NCI-H345 (cell line): ENCODE measurements at regions not wholly inside any gene's neighbourhood (a gene's known extent, or its start where the extent isn't known, plus 50 kb on each side); places are given as distances from the start of the nearest gene placed in this dataset.

Experiments used
- DNase-seq: peaks from one replicate; lab custom pipeline; 2025; lab: John Stamatoyannopoulos, UW

DNA sequence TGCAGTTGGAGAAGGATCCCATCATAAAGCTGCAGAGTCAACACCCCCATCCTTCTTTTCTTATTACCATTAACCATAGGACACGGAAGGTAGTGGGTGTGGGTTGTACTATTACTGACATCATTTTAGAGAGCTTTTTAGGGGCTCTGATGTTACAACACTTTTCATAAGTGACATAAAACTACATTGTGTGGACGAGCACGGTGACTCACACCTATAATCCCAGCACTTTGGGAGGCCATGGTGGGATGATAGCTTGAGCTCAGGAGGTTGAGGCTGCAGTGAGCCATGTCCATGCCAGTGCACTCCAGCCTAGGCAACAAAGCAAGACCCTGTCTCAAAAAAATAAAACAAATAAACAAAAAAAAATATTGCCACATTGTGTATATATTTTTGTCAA is 167.1 kb downstream of the DUSP6 start:
- DNase-seq = no peak

DNA sequence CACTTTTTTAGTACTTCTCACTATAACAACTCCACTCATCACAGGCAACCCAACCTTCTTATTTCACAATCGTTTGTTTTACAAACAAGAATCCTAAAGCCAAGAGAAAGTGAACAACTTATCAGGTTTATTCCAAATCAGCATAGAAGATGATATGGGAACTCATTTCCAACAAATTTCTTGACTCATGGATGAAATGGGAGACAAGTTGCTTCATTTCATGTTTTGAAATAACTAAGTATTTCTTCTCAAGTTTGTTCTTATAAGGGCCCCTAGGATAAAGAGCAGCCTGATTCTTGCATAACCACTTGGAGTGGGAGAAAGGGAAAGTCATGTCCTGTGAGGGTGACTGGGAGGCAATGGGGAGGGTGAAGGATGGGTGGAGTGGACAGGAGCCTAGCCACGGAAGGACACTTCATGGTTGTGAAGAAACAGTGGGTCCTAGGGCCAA is 168.3 kb downstream of the DUSP6 start:
- no peak for DNase-seq

DNA sequence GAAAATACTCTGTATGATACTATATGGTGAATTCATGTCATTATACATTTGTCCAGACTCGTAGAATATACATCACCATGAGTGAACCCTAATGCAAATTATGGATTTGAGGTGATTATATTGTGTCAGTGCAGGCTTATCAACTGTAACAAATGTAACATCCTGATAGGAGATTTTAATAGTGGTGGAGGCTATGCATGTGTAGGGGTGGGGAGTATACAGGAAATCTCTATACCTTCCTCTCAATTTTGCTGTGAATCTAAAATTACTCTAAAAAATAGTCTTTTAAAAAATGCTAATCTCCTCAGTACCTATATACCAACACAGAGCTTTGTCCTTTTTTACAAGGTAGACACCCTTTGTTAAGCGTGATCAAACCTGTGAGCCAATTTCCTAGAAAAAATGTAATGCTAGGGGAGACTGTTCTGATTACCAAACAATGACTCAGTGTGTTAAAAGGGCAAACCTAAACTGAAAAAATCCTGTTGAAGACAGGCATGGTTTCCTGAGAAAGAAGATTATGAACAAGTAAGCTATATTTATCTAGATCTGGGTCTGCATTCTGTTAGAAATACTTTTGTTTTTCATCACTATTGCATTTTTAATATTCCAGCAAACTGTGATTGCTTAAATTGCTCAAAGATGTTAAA is 170.9 kb downstream of the DUSP6 start:
- no peak for DNase-seq

DNA sequence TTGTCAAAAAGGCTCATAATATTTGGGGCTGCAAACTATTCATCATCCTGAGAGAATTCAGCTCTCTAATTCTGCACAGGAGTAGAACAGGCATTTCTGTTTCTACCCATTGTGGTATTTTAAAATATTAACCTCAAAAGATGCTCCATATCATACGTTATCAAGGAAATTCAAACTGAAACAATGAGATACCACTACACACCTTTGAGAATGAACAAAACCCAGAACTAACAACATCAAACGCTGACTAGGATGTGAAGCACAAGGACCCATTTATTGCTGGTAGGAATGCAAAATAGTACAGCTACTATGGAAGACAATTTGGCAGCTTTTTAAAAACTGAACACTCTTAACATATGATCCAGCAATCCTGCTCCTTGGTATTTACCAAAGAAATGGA is 171.8 kb downstream of the DUSP6 start:
- DNase-seq = no peak

DNA sequence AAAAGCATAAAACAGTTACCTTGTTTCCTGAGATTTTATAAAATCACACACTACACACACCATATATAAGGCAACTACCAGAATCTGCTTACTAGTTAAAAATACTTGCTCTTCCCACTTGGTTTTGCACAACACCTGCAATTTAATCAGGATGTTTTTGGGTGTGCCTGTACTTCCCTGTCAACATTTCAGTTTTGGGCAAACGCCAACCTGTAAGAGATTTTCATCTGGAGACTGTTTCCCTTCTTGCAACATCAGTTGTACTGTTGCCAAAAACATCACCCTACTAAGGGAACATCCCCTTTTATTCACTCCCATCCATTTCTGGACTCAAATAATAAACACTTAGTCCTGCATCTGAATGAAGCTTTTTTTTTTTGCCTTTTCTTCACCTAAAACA is 172.3 kb downstream of the DUSP6 start:
- peak; percentile 75 for DNase-seq

DNA sequence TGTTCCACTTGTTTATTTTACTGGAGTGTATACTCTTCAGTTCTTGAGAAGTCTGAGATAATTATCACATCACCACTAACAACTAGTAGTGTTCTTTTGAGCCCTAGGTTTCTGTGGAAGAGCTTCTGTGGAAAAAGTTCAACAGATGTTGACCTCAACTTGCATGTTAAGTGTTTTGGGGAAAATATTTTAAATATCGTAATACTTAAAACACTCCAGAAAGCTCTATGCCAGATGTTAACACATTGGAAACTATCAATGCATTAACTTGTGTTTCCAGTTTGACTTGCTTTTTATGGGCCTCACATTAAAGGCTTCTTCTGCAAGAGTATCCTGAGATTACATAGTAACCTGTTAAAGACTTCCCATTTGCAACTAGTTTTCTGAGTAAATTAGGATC is 173.1 kb downstream of the DUSP6 start:
- no peak for DNase-seq

DNA sequence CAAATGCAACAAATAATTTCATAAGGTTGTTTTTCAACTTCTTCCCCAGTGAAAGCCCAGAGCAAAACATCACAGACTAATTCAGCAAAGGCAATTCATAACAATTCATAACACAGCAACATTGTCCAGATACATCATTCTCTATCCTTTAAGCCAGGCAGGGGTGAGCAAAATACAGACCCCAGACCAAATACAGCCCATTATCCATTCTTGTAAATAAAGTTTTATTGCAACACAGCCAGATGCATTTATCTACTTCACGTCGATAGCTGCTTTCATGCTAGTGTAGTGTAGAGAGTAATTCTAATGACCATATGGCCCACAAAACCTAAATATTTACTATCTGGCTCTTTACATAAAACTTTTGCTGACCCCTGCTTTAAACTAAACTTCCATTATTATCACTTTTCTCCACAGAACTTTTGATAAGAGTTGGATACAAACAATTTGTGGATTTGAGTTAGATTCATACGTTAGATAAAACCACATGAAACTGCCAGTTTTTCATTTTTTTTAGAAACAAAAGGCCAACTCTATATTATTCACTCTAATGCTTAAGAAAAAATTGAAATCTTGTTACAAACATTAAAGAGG is 174.4 kb downstream of the DUSP6 start:
- no peak for DNase-seq

DNA sequence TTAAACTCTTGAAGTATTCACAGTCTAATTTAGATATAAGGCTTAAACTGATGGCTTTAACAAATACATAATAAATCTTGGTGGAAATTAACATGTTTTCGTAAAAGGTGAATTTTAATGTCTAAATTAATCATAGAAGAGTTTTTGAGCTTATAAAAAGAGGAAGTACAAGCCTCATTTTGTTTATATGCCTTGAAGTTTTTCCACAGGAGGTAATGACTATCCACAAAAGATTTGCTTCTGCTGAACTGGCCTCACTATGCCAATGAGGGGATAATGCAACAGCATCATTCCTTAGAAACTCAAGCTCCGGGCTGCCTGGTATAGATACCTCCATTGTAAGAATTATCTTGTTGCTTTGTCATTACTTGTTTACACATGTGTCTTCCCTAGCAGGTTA is 175.6 kb downstream of the DUSP6 start:
- no peak for DNase-seq

DNA sequence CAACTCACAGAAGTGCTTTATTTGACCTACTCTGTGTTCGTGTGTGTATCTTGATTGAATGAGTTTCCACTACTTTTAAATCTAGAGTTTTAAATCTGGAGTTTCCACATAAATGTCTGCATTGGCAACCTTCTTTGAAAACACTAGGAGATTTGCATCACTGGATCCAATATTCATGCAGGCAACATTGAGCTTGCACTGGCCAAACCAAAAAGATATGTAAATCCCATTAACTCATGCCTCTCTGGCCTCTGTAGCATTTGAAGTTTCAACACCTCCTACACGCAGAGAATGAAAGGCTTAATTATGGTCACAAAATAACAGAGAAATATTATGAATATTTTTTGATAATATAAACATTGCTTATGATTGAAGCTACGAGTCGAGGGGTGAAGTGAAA is 178.6 kb downstream of the DUSP6 start:
- no peak for DNase-seq

DNA sequence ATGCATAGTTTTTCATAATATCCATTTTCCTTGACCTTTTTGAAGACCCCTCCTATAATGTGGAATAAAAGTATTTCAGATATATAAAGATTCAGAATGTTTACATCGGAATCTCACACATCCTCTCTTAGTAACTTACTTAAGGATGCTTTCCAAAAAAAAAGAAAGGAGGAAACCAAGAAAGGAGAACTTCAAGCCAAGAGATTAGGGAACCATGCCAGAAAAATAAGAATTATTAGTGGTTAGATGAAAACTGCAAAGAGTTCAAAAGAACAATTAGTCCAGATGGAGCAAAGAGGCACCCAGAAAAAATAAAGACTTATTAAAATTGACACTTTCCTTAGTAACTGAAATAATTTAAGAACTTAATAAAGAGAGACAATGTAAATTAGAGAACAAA is 179.2 kb downstream of the DUSP6 start:
- no peak for DNase-seq

DNA sequence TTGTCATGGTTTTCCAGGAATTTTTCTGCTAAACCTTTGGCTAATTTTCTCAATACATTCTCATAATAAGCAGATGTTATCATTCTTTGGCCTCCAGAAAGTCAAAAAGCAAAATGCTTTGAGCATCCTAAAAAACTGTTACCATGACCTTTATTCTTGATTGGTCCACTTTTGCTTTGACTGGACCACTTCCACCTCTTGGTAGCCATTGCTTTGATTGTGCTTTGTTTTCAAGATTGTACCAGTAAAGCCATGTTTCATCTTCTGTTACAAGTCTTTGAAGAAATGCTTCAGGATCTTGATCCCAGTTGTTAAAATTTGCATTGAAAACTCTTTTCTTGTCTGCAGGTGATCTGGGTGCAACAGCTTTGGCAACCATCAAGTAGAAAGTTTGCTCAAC is 180.1 kb downstream of the DUSP6 start:
- no peak for DNase-seq

DNA sequence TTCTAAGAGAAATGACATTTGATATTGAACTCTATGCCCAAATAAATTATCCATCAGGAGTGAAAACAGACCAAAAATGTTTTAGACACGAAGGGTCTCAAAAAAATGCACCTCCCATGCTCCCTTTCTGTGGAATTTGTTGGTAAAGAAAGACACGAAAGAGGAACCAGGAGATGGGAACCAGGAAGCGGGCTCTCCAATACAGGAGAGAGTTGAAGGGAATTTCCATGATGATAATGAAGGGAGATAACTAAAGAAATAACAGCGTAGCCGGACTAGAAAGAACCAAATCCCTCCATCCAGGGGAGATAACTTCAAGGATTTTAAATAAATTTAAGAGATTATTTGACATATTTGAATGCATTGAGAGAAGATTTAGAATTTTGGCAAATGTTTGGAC is 183.0 kb downstream of the DUSP6 start:
- no peak for DNase-seq

DNA sequence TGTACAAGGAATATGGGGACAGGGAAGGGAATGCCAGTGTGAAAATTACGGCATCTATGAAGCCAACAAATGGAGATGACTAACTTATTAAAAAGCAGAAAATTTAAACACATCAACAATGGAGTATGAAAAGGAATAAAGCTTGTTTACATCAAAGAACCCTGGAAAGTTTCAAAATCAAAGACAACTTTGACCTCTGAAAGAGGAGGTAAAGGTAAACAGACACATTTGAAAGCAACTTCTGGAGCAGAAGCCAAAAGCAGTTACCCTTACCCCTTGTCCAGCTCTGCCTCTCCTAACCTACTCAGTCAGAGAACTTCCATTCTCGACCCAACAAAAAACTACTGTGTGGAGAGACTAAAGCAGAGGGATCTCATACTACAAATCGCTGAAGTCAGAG is 184.3 kb downstream of the DUSP6 start:
- no peak for DNase-seq

DNA sequence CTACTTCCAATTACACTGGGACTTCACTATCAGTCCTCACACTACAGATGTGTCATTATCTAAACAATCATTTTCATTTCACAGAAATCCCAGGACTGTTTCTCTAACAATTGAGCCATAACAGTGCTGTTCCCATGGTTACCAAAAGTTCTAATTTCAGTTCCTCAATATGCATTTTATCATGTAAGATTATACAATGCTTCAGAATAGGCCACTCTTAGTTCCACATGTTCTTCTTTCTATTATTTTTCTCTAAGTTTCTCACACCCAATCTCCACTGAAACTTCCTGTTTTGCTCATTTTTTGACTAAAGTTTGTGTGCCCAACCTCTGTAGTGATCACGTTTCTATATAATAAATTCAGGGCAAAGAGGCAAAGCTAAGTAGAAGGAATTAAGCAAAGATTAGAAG is 185.8 kb downstream of the DUSP6 start:
- no peak for DNase-seq

DNA sequence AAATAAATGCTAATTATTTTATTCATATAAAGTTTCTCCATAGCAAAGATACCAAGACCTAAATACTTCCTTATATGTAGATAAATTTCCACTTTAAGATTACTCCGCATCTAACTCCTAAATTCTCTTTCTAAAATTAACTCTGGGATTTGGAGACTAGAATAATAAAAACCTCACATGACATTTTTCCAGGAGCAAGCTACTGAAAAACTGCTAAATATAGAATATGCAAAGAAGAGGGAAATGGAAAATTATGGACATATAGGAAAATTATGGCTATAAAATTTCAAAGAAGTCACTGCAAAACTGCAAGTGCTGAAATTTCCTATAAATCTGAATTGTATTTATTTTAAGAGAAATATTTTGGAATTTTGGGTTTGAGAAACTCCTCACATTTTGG is 186.2 kb downstream of the DUSP6 start:
- no peak for DNase-seq

DNA sequence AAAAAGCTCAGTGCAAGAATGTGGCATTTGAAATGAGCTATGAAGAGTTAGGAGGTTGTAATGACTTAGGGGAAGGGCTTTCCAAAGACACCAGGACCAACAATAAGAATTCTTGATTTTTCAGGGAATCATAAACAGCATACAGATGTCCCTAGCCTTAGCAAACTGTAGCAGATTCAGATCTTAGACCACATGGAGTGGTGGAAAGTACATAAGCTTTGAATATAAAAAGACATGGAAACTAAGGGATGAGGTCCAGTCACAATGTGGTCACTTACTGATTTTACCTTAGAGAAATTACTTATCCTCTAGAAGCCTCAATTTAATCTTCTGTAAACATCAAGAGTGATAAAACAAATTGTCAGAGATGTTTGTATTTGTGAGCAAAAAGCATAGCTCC is 186.6 kb downstream of the DUSP6 start:
- no peak for DNase-seq

DNA sequence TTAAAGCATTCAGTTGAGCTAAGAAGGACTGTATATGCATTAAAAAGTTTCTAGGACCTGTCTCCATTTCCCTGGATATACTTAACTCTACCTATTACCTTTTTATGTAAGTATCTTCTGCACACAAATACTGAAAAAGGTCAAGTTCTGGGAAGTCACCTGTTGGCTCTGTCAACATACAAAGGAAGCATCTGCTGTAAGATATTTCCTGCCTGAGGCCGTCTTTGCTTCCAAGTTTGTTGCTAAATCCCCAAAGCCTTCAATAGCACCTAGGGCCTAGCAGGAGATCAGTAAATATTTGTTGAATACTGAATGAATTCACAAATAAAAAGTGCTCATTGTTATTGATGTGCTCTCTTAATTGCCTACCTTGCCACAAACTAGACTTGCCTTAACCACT is 188.4 kb downstream of the DUSP6 start:
- DNase-seq = no peak

DNA sequence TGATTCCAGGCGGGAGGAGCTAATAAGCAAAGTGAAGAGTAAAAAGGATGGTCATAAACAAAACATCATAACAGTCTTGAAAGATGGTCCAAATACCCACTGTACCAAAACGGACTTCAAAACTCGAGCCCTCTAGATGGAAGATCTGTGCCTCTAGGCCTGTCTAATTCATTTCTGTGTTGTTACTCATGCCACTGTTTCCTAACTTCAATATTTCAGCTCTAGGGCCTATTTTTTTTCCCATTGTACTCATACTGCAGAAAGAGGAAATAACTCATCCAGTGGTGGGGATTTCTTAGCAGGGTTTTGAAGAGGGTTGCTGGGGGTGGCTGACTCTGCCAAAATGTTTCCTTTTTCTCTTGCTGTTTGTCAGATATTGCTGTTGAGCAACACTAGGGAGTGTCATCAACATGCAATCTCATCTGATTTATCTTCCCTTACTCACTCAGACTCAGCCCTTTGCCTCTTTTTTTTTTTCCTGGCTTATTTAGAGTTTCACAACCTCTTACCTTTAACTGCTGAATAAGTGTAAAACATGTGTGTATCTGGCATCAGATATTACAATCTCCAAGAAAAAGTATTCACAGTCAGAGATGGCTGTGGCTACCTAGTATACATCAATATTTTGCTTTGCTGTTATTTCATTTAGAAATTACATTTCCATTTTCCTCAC is 189.6 kb downstream of the DUSP6 start:
- DNase-seq = no peak

DNA sequence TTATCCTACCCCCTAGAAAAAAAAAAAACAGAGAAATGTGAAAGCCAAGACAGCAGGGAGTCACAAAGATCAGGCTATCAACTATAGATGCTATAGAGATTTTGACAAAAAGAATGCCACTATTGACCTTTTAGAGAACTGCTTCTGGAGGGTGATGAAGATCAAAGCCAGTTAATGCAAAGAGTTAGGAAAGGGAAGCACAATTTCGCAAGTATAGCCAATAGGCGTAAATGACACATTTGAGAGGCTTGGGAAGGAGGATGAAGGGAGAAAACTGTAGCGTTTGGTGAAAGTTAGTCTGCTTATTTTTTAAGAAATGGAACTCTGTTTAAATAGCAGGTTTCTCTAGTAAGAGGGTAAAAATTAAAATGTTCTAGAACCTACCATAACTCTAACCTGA is 190.7 kb downstream of the DUSP6 start:
- DNase-seq = no peak

DNA sequence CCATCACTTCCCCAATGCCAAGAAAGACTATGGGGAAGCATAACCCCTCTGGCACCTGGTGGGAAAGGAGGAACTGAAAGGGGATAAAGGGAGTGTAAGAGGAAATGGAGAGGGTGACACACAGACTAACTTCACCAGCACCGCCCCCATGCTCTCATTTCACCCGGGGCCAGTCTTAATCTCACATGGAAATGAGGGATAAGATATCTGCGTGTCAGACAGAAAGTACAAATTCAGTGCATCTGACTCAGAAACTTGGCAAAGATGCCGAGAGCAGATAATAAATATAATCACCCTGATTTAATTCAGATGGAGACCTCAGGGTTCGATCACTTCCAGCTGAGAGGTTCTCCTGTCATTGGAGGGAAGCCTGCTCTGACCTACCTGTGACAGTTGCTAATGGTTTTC is 191.6 kb downstream of the DUSP6 start:
- DNase-seq = no peak

DNA sequence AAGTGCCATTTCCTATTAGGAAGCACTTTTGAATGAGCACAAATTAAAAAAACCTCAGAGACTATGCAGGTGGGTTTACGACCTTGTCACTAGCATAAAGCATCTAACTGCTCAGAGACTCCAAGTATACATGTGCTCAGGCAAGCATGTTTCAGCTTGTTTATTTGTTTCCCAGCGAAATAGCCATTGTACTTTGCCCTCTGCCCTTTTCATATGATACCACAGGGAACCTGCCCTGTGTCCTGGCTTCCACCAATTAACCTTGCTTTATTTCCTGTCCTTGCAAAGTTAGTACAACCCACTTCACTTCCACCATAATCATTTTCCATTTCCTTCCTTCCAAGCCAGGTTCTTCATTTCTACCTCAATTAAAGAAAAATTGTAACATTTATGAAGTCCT is 194.9 kb downstream of the DUSP6 start:
- no peak for DNase-seq

DNA sequence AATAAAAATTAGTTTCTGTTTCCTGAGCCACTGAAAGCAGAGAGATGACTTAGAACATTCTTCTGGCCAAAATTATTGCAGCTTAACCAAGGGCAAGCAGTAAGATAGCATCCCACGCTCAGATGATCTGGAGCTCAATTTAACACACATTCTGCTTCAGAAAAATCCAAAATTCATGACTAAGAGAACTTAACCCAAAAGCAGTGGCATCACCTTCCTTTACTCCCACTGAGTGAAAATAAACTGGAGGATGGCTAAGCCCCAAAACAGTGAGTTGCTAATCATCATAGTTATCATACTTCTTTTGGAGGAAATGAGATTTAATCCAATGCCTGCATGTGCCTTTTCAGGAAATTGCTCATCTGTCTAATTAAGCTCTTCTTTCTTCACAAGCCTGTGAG is 195.4 kb downstream of the DUSP6 start:
- no peak for DNase-seq

DNA sequence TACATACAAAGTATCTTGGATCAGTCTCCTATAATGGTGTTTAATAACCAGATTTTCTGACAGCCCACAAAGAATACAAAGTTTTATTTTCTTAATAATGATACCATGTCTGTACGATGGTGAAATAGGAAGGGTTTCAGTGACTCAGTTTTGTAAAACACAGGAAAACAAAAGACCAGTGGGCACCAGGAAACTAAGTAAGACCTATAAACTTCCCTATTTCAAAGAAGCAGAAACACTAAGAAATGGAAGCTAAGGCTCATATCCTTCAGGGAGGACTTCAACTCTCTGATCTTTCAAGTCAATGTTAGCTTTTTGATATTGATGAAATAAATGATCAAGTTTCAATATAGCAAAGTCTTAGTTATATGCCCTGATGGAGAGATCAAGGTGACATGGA is 196.0 kb downstream of the DUSP6 start:
- no peak for DNase-seq

DNA sequence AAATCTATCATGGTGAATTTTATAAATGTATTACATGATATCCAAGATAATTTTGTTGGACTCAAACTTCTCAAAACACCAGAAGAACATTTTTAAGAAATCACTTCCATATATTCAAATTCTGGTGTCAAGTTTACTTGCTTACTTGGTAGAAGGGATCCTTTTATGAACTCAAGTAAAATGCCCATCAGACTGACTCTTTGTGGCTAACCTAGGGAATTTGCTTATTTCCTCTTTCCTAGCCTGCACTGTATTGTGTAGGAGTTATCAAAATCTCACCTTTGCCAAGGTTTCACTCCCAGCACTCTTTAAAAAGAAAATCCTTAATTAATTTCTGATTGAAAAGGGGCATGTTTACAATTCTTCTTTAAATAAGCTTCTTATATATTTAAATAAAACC is 196.5 kb downstream of the DUSP6 start:
- DNase-seq = no peak
